ENCODE measurements at regions not wholly inside any gene's neighbourhood (a gene's known extent, or its start where the extent isn't known, plus 50 kb on each side); places are given as distances from the start of the nearest gene placed in this dataset.

GRCh38 chr13:86142080-86142479 lies 342.9 kb upstream of the SLITRK6 start:
- no peak overlapping the region for H3K27ac ChIP-seq (ENCODE audit: low read depth in 1 of 2, low read length in 2 of 2)
- no peaks in the 10 kb centered on the region for H3K27me3 ChIP-seq (ENCODE audit: control insufficient read depth in 4 of 4, insufficient read depth in 4 of 4, low read length in 3 of 4)
- no peaks in the 10 kb centered on the region for H3K4me1 ChIP-seq (ENCODE audit: control insufficient read depth in 4 of 4, insufficient read depth in 4 of 4, low read length in 3 of 4)
- no peaks in the 10 kb centered on the region for H3K9me3 ChIP-seq (ENCODE audit: control insufficient read depth in 4 of 4, low read length in 3 of 4)
- no peak for DNase-seq (ENCODE audit: low spot score)
- H3K4me3 ChIP-seq (ENCODE audit: low read depth in 1 of 3, low read length in 3 of 3) = no peak overlapping the region
- H3K9ac ChIP-seq (ENCODE audit: low read depth in 1 of 2, low read length in 2 of 2) = no peak overlapping the region
- H3K36me3 ChIP-seq (ENCODE audit: control insufficient read depth in 4 of 4, insufficient read depth in 3 of 4, low read depth in 1 of 4, low read length in 3 of 4) = no peaks in the 10 kb centered on the region
- TF ChIP-seq, protein P1, sequence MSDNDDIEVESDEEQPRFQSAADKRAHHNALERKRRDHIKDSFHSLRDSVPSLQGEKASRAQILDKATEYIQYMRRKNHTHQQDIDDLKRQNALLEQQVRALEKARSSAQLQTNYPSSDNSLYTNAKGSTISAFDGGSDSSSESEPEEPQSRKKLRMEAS (IDR thresholded peaks at IDR 0.05) = no peak
- TF ChIP-seq ATF3 (IDR thresholded peaks at IDR 0.05) (no peak), RXRA (IDR thresholded peaks at IDR 0.05) (no peak), HNF4A (conservative IDR thresholded peaks at IDR 0.05) (no peak), EGR1 (IDR thresholded peaks at IDR 0.05; ENCODE audit: low read depth in 2 of 2) (no peak), NR2F2 (IDR thresholded peaks at IDR 0.05) (no peak)
- TF ChIP-seq, protein P2, sequence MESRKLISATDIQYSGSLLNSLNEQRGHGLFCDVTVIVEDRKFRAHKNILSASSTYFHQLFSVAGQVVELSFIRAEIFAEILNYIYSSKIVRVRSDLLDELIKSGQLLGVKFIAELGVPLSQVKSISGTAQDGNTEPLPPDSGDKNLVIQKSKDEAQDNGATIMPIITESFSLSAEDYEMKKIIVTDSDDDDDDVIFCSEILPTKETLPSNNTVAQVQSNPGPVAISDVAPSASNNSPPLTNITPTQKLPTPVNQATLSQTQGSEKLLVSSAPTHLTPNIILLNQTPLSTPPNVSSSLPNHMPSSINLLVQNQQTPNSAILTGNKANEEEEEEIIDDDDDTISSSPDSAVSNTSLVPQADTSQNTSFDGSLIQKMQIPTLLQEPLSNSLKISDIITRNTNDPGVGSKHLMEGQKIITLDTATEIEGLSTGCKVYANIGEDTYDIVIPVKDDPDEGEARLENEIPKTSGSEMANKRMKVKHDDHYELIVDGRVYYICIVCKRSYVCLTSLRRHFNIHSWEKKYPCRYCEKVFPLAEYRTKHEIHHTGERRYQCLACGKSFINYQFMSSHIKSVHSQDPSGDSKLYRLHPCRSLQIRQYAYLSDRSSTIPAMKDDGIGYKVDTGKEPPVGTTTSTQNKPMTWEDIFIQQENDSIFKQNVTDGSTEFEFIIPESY (IDR thresholded peaks at IDR 0.05) = no peak
- 74% methylated on average over 4 of the region's 4 CpGs for WGBS

DNA sequence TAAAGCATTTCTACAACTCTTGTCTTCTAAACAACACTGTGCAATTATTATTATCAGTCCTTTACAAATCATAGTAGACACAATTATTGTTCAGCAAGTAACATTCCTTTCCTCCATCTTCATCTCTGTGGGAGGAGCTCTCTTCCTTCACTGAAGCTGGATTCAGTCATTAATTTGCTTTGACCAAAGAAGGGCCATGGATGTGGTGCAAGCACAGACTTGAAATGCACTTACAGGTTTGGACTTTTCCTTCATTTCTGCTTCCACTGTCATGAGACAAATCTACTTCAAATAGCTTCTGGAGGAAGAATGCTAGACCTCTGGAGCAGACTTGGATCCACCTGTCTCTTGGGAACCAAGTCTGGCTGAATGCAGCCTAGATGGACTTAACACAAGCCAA lies 336.6 kb upstream of the SLITRK6 start:
- Histone ChIP-seq H3K36me3 (ENCODE audit: control insufficient read depth in 4 of 4, insufficient read depth in 3 of 4, low read depth in 1 of 4, low read length in 3 of 4) (no peaks in the 10 kb centered on the region), H3K27me3 (ENCODE audit: control insufficient read depth in 4 of 4, insufficient read depth in 4 of 4, low read length in 3 of 4) (no peaks in the 10 kb centered on the region), H3K4me1 (ENCODE audit: control insufficient read depth in 4 of 4, insufficient read depth in 4 of 4, low read length in 3 of 4) (no peaks in the 10 kb centered on the region), H3K27ac (ENCODE audit: low read depth in 1 of 2, low read length in 2 of 2) (no peak overlapping the region), H3K4me3 (ENCODE audit: low read depth in 1 of 3, low read length in 3 of 3) (no peak overlapping the region), H3K9ac (ENCODE audit: low read depth in 1 of 2, low read length in 2 of 2) (no peak overlapping the region), H3K9me3 (ENCODE audit: control insufficient read depth in 4 of 4, low read length in 3 of 4) (no peaks in the 10 kb centered on the region)
- no peak for DNase-seq (ENCODE audit: low spot score)
- no peak for TF ChIP-seq YY1 (IDR thresholded peaks at IDR 0.05)
- TF ChIP-seq EGR1 (IDR thresholded peaks at IDR 0.05; ENCODE audit: low read depth in 2 of 2) = no peak
- no peak for TF ChIP-seq CTCF (IDR thresholded peaks at IDR 0.05; ENCODE audit: low read depth, low read length, missing input control)
- no peak for TF ChIP-seq TAF1 (conservative IDR thresholded peaks at IDR 0.05)
- TF ChIP-seq GABPA (IDR thresholded peaks at IDR 0.05 in 1 of 2, conservative IDR thresholded peaks at IDR 0.05 in 1 of 2) = no peak
- no peak for TF ChIP-seq ATF3 (IDR thresholded peaks at IDR 0.05)
- no peak for TF ChIP-seq SP1 (IDR thresholded peaks at IDR 0.05)
- no peak for TF ChIP-seq JUND (IDR thresholded peaks at IDR 0.05)
- TF ChIP-seq, protein P2 (IDR thresholded peaks at IDR 0.05) = no peak
- TF ChIP-seq RXRA (IDR thresholded peaks at IDR 0.05) = no peak
- no peak for TF ChIP-seq RAD21 (IDR thresholded peaks at IDR 0.05)
- TF ChIP-seq NR2F2 (IDR thresholded peaks at IDR 0.05) = no peak
- TF ChIP-seq FOXA2 (IDR thresholded peaks at IDR 0.05) = no peak
- TF ChIP-seq, protein P1 (IDR thresholded peaks at IDR 0.05) = no peak
- no peak for TF ChIP-seq HNF4A (conservative IDR thresholded peaks at IDR 0.05)
- TF ChIP-seq FOXA1 (IDR thresholded peaks at IDR 0.05) = no peak
- TF ChIP-seq REST (IDR thresholded peaks at IDR 0.05) = no peak
- TF ChIP-seq HNF4G (IDR thresholded peaks at IDR 0.05) = no peak

All from liver (tissue), 8 donors.